ENCODE measurements at regions not wholly inside any gene's neighbourhood (a gene's known extent, or its start where the extent isn't known, plus 50 kb on each side); places are given as distances from the start of the nearest gene placed in this dataset.

GRCh38 chr5:13488254-13488931 is 456.1 kb downstream of the DNAH5 start:
- H3K79me1 ChIP-seq (ENCODE audit: insufficient read depth, low read depth, low read length, poor library complexity, severe bottlenecking) = no peaks in the 10 kb centered on the region

More at GRCh38 chr5:13488254-13488931, 456.1 kb downstream of the DNAH5 start:
- no peaks in the 10 kb centered on the region for H4K20me1 ChIP-seq (ENCODE audit: control insufficient read depth, insufficient read depth, insufficient read length)
- no peaks in the 10 kb centered on the region for H3K79me2 ChIP-seq (ENCODE audit: insufficient read depth, low read length)
- H3K9me3 Mint-ChIP-seq = no peaks in the 10 kb centered on the region
- H2BK5ac ChIP-seq (ENCODE audit: insufficient read length, low read length) = no peak overlapping the region
- no peak overlapping the region for H3K56ac ChIP-seq (ENCODE audit: insufficient read length, low read depth, low read length)
- no peak overlapping the region for H3K27ac ChIP-seq (ENCODE audit: insufficient read length, low read depth, low read length)
- DNase-seq = no peak
- no peak overlapping the region for H2BK12ac ChIP-seq (ENCODE audit: insufficient read length, low read depth, low read length)
- H3K27ac Mint-ChIP-seq = no peak overlapping the region
- no peaks in the 10 kb centered on the region for H3K27me3 ChIP-seq (ENCODE audit: insufficient read depth, low read length)
- TF ChIP-seq CTCF (conservative IDR thresholded peaks at IDR 0.05) = no peak
- no peaks in the 10 kb centered on the region; a peak in 2 of 7 replicates for H3K36me3 Mint-ChIP-seq (ENCODE audit: insufficient read depth in 1 of 3, low read depth in 3 of 3)
- H3K4ac ChIP-seq (ENCODE audit: low read depth, low read length) = no peak overlapping the region
- H3K4me2 ChIP-seq (ENCODE audit: insufficient read depth, insufficient read length, low read length) = no peak overlapping the region
- H3K23me2 ChIP-seq (ENCODE audit: insufficient read length, low read depth, low read length, poor library complexity, severe bottlenecking) = no peaks in the 10 kb centered on the region
- no peak overlapping the region for H4K91ac ChIP-seq (ENCODE audit: insufficient read length, low read depth, low read length)
- H4K8ac ChIP-seq (replicated peaks; ENCODE audit: insufficient read length, low read depth, low read length) = no peak overlapping the region
- no peak overlapping the region for H3K23ac ChIP-seq (ENCODE audit: insufficient read length, low read depth, low read length)
- no peak overlapping the region for H2BK20ac ChIP-seq (ENCODE audit: low read depth, low read length, poor library complexity, severe bottlenecking)
- H2BK120ac ChIP-seq (ENCODE audit: low read depth, low read length, poor library complexity, severe bottlenecking) = no peak overlapping the region
- H3K9ac ChIP-seq (ENCODE audit: extremely low read depth, insufficient read length, low read length) = no peak overlapping the region
- WGBS (ENCODE audit: extremely low coverage, insufficient read length, low lambda C conversion rate) = no CpG with 5 or more reads among the region's 8 CpGs
- no peak overlapping the region for H4K5ac ChIP-seq (ENCODE audit: insufficient read length, low read depth, low read length)
- H2BK15ac ChIP-seq (ENCODE audit: low read depth, low read length) = no peak overlapping the region
- no peak overlapping the region for H3T11ph ChIP-seq (ENCODE audit: low read length)
- no peak overlapping the region for H2AFZ ChIP-seq (ENCODE audit: low read length)
- no peak overlapping the region for H3K14ac ChIP-seq (ENCODE audit: insufficient read depth, low read length)
- H3K9me3 ChIP-seq (ENCODE audit: control insufficient read depth, low read depth, low read length) = no peaks in the 10 kb centered on the region
- H3K4me1 ChIP-seq (ENCODE audit: insufficient read depth, low read length) = no peaks in the 10 kb centered on the region
- no peak overlapping the region for H3K18ac ChIP-seq (ENCODE audit: insufficient read length, low read depth, low read length)
- no peaks in the 10 kb centered on the region; the same call in 1 of the 2 replicates for H3K27me3 Mint-ChIP-seq (ENCODE audit: low read depth)
- H2AK5ac ChIP-seq (ENCODE audit: insufficient read length, low read length) = no peak overlapping the region
- H3K4me1 Mint-ChIP-seq = peaks cover 5 to 6% of the 10 kb centered on the region in 2 experiments
- H3K4me3 Mint-ChIP-seq = no peak overlapping the region
